Lower lobe of right lung (tissue), 2 donors: ENCODE measurements at regions not wholly inside any gene's neighbourhood (a gene's known extent, or its start where the extent isn't known, plus 50 kb on each side); places are given as distances from the start of the nearest gene placed in this dataset.

Source experiments
- ATAC-seq, 2 donors: fragments of 200-7000 bp; cut with Tn5 transposase; one replicate each; pipeline ENCODE4 v1.9.1; 2020 to 2022; ENCODE audit warnings: mild to moderate bottlenecking in 2 of 2, moderate library complexity in 2 of 2
- DNase-seq: peaks from one replicate; pipeline ENCODE4 v3.0.0-alpha.2; 2020
- H3K27ac ChIP-seq: fragments of 200-600 bp; one replicate; pipeline ENCODE4 v1.8.0; 2022
- H3K27me3 ChIP-seq: fragments of 200-600 bp; one replicate; pipeline ENCODE4 v1.8.0; 2022; ENCODE audit warnings: low read depth
- H3K36me3 ChIP-seq: fragments of 200-600 bp; one replicate; pipeline ENCODE4 v1.8.0; 2022; ENCODE audit warnings: mild to moderate bottlenecking
- H3K4me1 ChIP-seq: fragments of 200-600 bp; one replicate; pipeline ENCODE4 v1.8.0; 2022
- H3K4me3 ChIP-seq: fragments of 200-600 bp; one replicate; pipeline ENCODE4 v1.8.0; 2022; ENCODE audit warnings: mild to moderate bottlenecking
- H3K9me3 ChIP-seq: fragments of 200-600 bp; one replicate; pipeline ENCODE4 v1.8.0; 2022
- CTCF ChIP-seq: fragments of 200-600 bp; IDR thresholded peaks from one replicate; pipeline ENCODE4 v1.8.0; 2022; ENCODE audit warnings: antibody characterized with exemption, mild to moderate bottlenecking
- intact Hi-C: fragments of 100-400 bp; cut with DNase I; formaldehyde crosslinking; loops from one replicate; pipeline ENCODE4 v1.11.0; 2022
- donor health status: DM: no; HTN: yes; CAD: no; lungs with severe emphysema.

GRCh38 chr13:22662771-22663170 is 518.0 kb upstream of the SGCG start:
- H3K4me1 ChIP-seq: no peaks in the 10 kb centered on the region
- H3K36me3 ChIP-seq: no peaks in the 10 kb centered on the region
- no peaks in the 10 kb centered on the region for H3K27me3 ChIP-seq
- H3K4me3 ChIP-seq: no peak overlapping the region
- no peak overlapping the region for H3K27ac ChIP-seq
- no peak for ATAC-seq
- DNase-seq: no peak
- no peaks in the 10 kb centered on the region for H3K9me3 ChIP-seq
- intact Hi-C loops: no loop called here
- TF ChIP-seq CTCF: no peak

GRCh38 chr13:22665506-22665905 is 515.3 kb upstream of the SGCG start:
- no peak overlapping the region for H3K4me3 ChIP-seq
- TF ChIP-seq CTCF: no peak
- no peak overlapping the region for H3K27ac ChIP-seq
- H3K4me1 ChIP-seq: no peaks in the 10 kb centered on the region
- no peaks in the 10 kb centered on the region for H3K27me3 ChIP-seq
- ATAC-seq: peak in 1 of 2 donors; percentile 13
- H3K9me3 ChIP-seq: no peaks in the 10 kb centered on the region
- no peak for DNase-seq
- intact Hi-C loops: no loop called here
- H3K36me3 ChIP-seq: no peaks in the 10 kb centered on the region

GRCh38 chr13:22690756-22691155 is 490.0 kb upstream of the SGCG start:
- H3K9me3 ChIP-seq: peaks cover 18% of the 10 kb centered on the region
- intact Hi-C loops: no loop called here
- no peaks in the 10 kb centered on the region for H3K27me3 ChIP-seq
- ATAC-seq: no peak
- no peaks in the 10 kb centered on the region for H3K36me3 ChIP-seq
- TF ChIP-seq CTCF: no peak
- no peak overlapping the region for H3K4me3 ChIP-seq
- no peak overlapping the region for H3K27ac ChIP-seq
- no peak for DNase-seq
- H3K4me1 ChIP-seq: no peaks in the 10 kb centered on the region

- no peaks in the 10 kb centered on the region for H3K4me1 ChIP-seq
Observed at GRCh38 chr13:22693691-22694090, 487.1 kb upstream of the SGCG start.

GRCh38 chr13:22696433-22696832 is 484.3 kb upstream of the SGCG start:
- TF ChIP-seq CTCF: no peak
- Histone ChIP-seq H3K4me3 (no peak overlapping the region), H3K27me3 (no peaks in the 10 kb centered on the region), H3K36me3 (no peaks in the 10 kb centered on the region), H3K4me1 (no peaks in the 10 kb centered on the region), H3K27ac (no peak overlapping the region), H3K9me3 (peaks cover 18% of the 10 kb centered on the region)
- DNase-seq (no peak), ATAC-seq (no peak)
- intact Hi-C loops: no loop called here

More at GRCh38 chr13:22693691-22694090, 487.1 kb upstream of the SGCG start:
- no peak overlapping the region for H3K27ac ChIP-seq
- no peak for DNase-seq
- ATAC-seq: no peak
- H3K9me3 ChIP-seq: peaks cover 18% of the 10 kb centered on the region
- TF ChIP-seq CTCF: no peak
- intact Hi-C loops: no loop called here
- no peaks in the 10 kb centered on the region for H3K36me3 ChIP-seq
- no peak overlapping the region for H3K4me3 ChIP-seq
- no peaks in the 10 kb centered on the region for H3K27me3 ChIP-seq

GRCh38 chr13:22698467-22698866 is 482.3 kb upstream of the SGCG start:
- H3K27me3 ChIP-seq: no peaks in the 10 kb centered on the region
- DNase-seq (no peak), ATAC-seq (no peak)
- no peak overlapping the region for H3K27ac ChIP-seq
- peaks cover 10% of the 10 kb centered on the region for H3K9me3 ChIP-seq
- intact Hi-C loops: no loop called here
- H3K4me3 ChIP-seq: no peak overlapping the region
- H3K4me1 ChIP-seq: no peaks in the 10 kb centered on the region
- no peaks in the 10 kb centered on the region for H3K36me3 ChIP-seq
- no peak for TF ChIP-seq CTCF
